IMR-90 (cell line): ENCODE measurements at regions not wholly inside any gene's neighbourhood (a gene's known extent, or its start where the extent isn't known, plus 50 kb on each side); places are given as distances from the start of the nearest gene placed in this dataset.

Experiments
- ATAC-seq: fragments of 200-7000 bp; cut with Tn5 transposase; 2 replicates; pipeline ENCODE4 v1.9.1; 2020; ENCODE audit warnings: low read depth, mild to moderate bottlenecking, moderate library complexity
- BruUV-seq: library from RNA; stranded (reverse); fragments of 400-500 nt; replicated peaks from 2 replicates; lab custom pipeline; 2021; lab: Mats Ljungman, UMichigan
- CTCF ChIA-PET: fragments of 300-600 bp; formaldehyde crosslinking; extraction: SDS; loops from one replicate; lab custom pipeline; 2021; ENCODE audit warnings: antibody characterized with exemption; lab: Yijun Ruan, JAX
- POLR2A ChIA-PET: fragments of 300-600 bp; sonication (Branson Sonifier 250); formaldehyde crosslinking; loops from one replicate; lab custom pipeline; 2022; ENCODE audit warnings: antibody characterized with exemption; ENCODE audit not compliant: unreplicated experiment; lab: Charles Lee
- DNase-seq: peaks from one replicate; pipeline ENCODE4 v3.0.0; 2013
- H2AFZ ChIP-seq: replicated peaks from 2 replicates; pipeline ENCODE3; 2013; ENCODE audit warnings: low read length, mild to moderate bottlenecking; ENCODE audit not compliant: poor library complexity
- H2AK5ac ChIP-seq: 2 replicates; pipeline ENCODE4 v1.6.1; 2013; ENCODE audit warnings: low read depth, low read length, inconsistent platforms
- H2AK9ac ChIP-seq: replicated peaks from 2 replicates; pipeline ENCODE3; 2013; ENCODE audit warnings: mild to moderate bottlenecking, low read depth, low read length, moderate library complexity; ENCODE audit not compliant: poor library complexity
- H2BK120ac ChIP-seq: 2 replicates; pipeline ENCODE4 v1.6.1; 2013; ENCODE audit warnings: low read depth, low read length, inconsistent platforms
- H2BK15ac ChIP-seq: 3 replicates; pipeline ENCODE4 v1.6.1; 2013; ENCODE audit warnings: low read depth, low read length, inconsistent platforms
- H2BK20ac ChIP-seq: 2 replicates; pipeline ENCODE4 v1.6.1; 2013; ENCODE audit warnings: low read depth, mild to moderate bottlenecking, inconsistent platforms, low read length, moderate library complexity
- H2BK5ac ChIP-seq: 2 replicates; pipeline ENCODE4 v1.6.1; 2013; ENCODE audit warnings: mild to moderate bottlenecking, low read depth, low read length, inconsistent platforms; ENCODE audit not compliant: poor library complexity, severe bottlenecking
- H3K14ac ChIP-seq: replicated peaks from 2 replicates; pipeline ENCODE4 v1.6.1; 2013; ENCODE audit warnings: low read depth, low read length, inconsistent platforms
- H3K18ac ChIP-seq: 2 replicates; pipeline ENCODE4 v1.6.1; 2013; ENCODE audit warnings: low read depth, low read length, control low read depth
- H3K23ac ChIP-seq: 2 replicates; pipeline ENCODE4 v1.6.1; 2013; ENCODE audit warnings: low read depth, low read length, inconsistent platforms
- H3K27ac ChIP-seq: 2 replicates; pipeline ENCODE4 v1.5.1; 2013; ENCODE audit warnings: mild to moderate bottlenecking, control low read depth, low read length; ENCODE audit not compliant: insufficient read depth
- H3K27me3 ChIP-seq: 2 replicates; pipeline ENCODE4 v1.6.1; 2013; ENCODE audit warnings: low read length; ENCODE audit not compliant: control insufficient read depth, insufficient read depth
- H3K36me3 ChIP-seq: 2 replicates; pipeline ENCODE4 v1.6.1; 2013; ENCODE audit warnings: low read length, mixed read lengths; ENCODE audit not compliant: control insufficient read depth, insufficient read depth
- H3K4ac ChIP-seq: 2 replicates; pipeline ENCODE4 v1.6.1; 2013; ENCODE audit warnings: low read depth, low read length, inconsistent platforms
- H3K4me1 ChIP-seq: 2 replicates; pipeline ENCODE4 v1.6.1; 2013; ENCODE audit warnings: low read length, mixed read lengths; ENCODE audit not compliant: control insufficient read depth, insufficient read depth
- H3K4me2 ChIP-seq: 2 replicates; pipeline ENCODE4 v1.6.1; 2013; ENCODE audit warnings: low read depth, mild to moderate bottlenecking, control low read depth, low read length, moderate library complexity
- H3K4me3 ChIP-seq: 2 replicates; pipeline ENCODE4 v1.5.1; 2013; ENCODE audit warnings: low read depth, mild to moderate bottlenecking, control low read depth, low read length, moderate library complexity; ENCODE audit not compliant: insufficient read depth
- H3K56ac ChIP-seq: 2 replicates; pipeline ENCODE4 v1.6.1; 2013; ENCODE audit warnings: low read length, inconsistent platforms; ENCODE audit not compliant: insufficient read depth; ENCODE audit errors: extremely low read depth
- H3K79me1 ChIP-seq, 2 experiments: 2 replicates each; pipeline ENCODE4 v1.6.1; 2013; ENCODE audit warnings: low read length in 2 of 2, inconsistent platforms in 1 of 2, low read depth in 1 of 2
- H3K9ac ChIP-seq: 2 replicates; pipeline ENCODE4 v1.6.1; 2013; ENCODE audit warnings: low read depth, low read length, control low read depth
- H3K9me1 ChIP-seq: 2 replicates; pipeline ENCODE4 v1.6.1; 2013; ENCODE audit warnings: low read length, inconsistent platforms; ENCODE audit not compliant: insufficient read depth
- H3K9me3 ChIP-seq: 2 replicates; pipeline ENCODE4 v1.6.1; 2013; ENCODE audit warnings: low read length; ENCODE audit not compliant: control insufficient read depth, insufficient read depth
- H4K20me1 ChIP-seq: 2 replicates; pipeline ENCODE4 v1.6.1; 2013; ENCODE audit warnings: low read length, inconsistent platforms; ENCODE audit not compliant: insufficient read depth
- H4K5ac ChIP-seq: 2 replicates; pipeline ENCODE4 v1.6.1; 2013; ENCODE audit warnings: mild to moderate bottlenecking, low read depth, low read length, control low read depth
- H4K8ac ChIP-seq, 2 experiments: 2 replicates each; pipeline ENCODE4 v1.6.1; 2013; ENCODE audit warnings: low read depth in 2 of 2, low read length in 2 of 2, control low read depth in 1 of 2, inconsistent platforms in 1 of 2
- H4K91ac ChIP-seq: 2 replicates; pipeline ENCODE4 v1.6.1; 2013; ENCODE audit warnings: low read depth, low read length, inconsistent platforms; ENCODE audit not compliant: insufficient read depth
- MAZ ChIP-seq: IDR thresholded peaks from 2 replicates; pipeline ENCODE4 v1.6.1; 2012; ENCODE audit warnings: low read depth, mild to moderate bottlenecking, low read length, improper control_type of control experiment, moderate library complexity, borderline replicate concordance
- POLR2A ChIP-seq: IDR thresholded peaks from 2 replicates; pipeline ENCODE4 v1.6.1; 2012; ENCODE audit warnings: mild to moderate bottlenecking, low read depth, low read length
- SMC3 ChIP-seq: fragments of 150-350 bp; IDR thresholded peaks from 2 replicates; pipeline ENCODE4 v1.6.1; 2016; ENCODE audit warnings: low read depth, mild to moderate bottlenecking, antibody characterized with exemption, low read length, moderate library complexity
- WGBS, 2 experiments: methylation state at CpG; one replicate each; pipeline versions ENCODE4 v1.1.5 to v1.1.7; 2013; ENCODE audit warnings: missing lambda C conversion rate in 2 of 2; ENCODE audit not compliant: insufficient read length in 1 of 2; ENCODE audit errors: extremely low coverage in 2 of 2; 5-methylcytosine and 5-hydroxymethylcytosine counted together
- dilution Hi-C: fragments of 300-500 bp; cut with HindIII; formaldehyde crosslinking; loops from one replicate; pipeline ENCODE4 v1.14.3; 2018; ENCODE audit warnings: low sequenced_read_pairs; ENCODE audit not compliant: unreplicated experiment
- in situ Hi-C: fragments of 300-500 bp; cut with MboI; formaldehyde crosslinking; loops from 3 replicates; pipeline ENCODE4 v1.14.3; 2019; ENCODE audit warnings: low sequenced_read_pairs, inconsistent platforms, mixed read lengths
- intact Hi-C: fragments of 100-400 bp; cut with micrococcal nuclease; formaldehyde crosslinking; loops from 2 replicates; pipeline ENCODE4 v1.10.0; 2022
- TF ChIP-seq, protein P1 (sequence below): fragments of 150-350 bp; IDR thresholded peaks from 2 replicates; pipeline ENCODE4 v1.6.1; 2017; ENCODE audit warnings: mild to moderate bottlenecking, antibody characterized with exemption, low read length, low read depth

DNA sequence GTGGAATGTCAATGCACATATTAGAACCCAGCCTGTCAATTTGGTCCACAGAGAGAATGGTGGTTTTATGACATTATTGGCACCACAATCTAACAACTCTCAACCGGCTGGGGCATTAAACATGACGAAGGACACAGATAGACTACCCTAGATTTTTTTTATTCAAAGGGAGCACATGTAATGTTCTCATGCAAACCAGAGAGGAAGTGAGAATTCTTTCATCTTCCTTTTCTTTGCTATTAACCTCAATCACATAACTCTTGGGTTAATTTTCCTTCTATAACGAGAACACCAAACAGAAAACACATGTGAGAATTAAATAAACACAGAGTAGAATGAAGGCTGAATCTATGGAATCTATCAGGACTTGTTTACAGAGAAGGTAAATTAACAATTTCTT lies 94.9 kb upstream of the TNC start:
- H4K91ac ChIP-seq: no peak overlapping the region; the same call in 1 of the 2 replicates
- BruUV-seq: no TSS peak
- H3K4me2 ChIP-seq: no peak overlapping the region
- DNase-seq (no peak), ATAC-seq (no peak)
- H3K4me3 ChIP-seq: no peak overlapping the region
- no peaks in the 10 kb centered on the region for H3K36me3 ChIP-seq
- H3K27me3 ChIP-seq: no peaks in the 10 kb centered on the region
- in situ Hi-C loops: no loop called here
- H3K9ac ChIP-seq: no peak overlapping the region
- no peak overlapping the region for H2AFZ ChIP-seq
- H2AK5ac ChIP-seq: no peak overlapping the region
- H3K9me1 ChIP-seq: peaks cover 2% of the 10 kb centered on the region; the same call in 1 of the 2 replicates
- no peak overlapping the region for H2AK9ac ChIP-seq
- H3K79me1 ChIP-seq: no peaks in the 10 kb centered on the region
- POLR2A ChIA-PET: no interaction called here
- H2BK15ac ChIP-seq: peak overlapping the region; percentile 30; the same call in 1 of the 3 replicates
- no peaks in the 10 kb centered on the region for H3K9me3 ChIP-seq
- peak overlapping the region; percentile 22; the same call in 1 of the 2 replicates for H3K4ac ChIP-seq
- no peak overlapping the region for H2BK5ac ChIP-seq
- CTCF ChIA-PET: no interaction called here
- H4K5ac ChIP-seq: peak overlapping the region; percentile 41; the same call in 1 of the 2 replicates
- H2BK20ac ChIP-seq: peak overlapping the region; percentile 33; the same call in 1 of the 2 replicates
- H3K14ac ChIP-seq: no peak overlapping the region
- peak overlapping the region in 1 of 2 experiments; percentile 35; a peak in 1 of 4 replicates for H4K8ac ChIP-seq
- peak overlapping the region; percentile 14 for H3K18ac ChIP-seq
- H2BK120ac ChIP-seq: peak overlapping the region; percentile 47; the same call in 1 of the 2 replicates
- H4K20me1 ChIP-seq: no peaks in the 10 kb centered on the region
- intact Hi-C loops: loop anchor here (5.0 kb wide), 1 partner anchor 196 kb away; no protein-coding TSS in a partner anchor
- H3K56ac ChIP-seq: no peak overlapping the region
- no peak overlapping the region for H3K23ac ChIP-seq
- dilution Hi-C loops: no loop called here
- TF ChIP-seq, protein P1, sequence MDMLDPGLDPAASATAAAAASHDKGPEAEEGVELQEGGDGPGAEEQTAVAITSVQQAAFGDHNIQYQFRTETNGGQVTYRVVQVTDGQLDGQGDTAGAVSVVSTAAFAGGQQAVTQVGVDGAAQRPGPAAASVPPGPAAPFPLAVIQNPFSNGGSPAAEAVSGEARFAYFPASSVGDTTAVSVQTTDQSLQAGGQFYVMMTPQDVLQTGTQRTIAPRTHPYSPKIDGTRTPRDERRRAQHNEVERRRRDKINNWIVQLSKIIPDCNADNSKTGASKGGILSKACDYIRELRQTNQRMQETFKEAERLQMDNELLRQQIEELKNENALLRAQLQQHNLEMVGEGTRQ: no peak
- TF ChIP-seq SMC3 (no peak), MAZ (no peak), POLR2A (no peak)
- peaks cover 16% of the 10 kb centered on the region for H3K4me1 ChIP-seq
- H3K27ac ChIP-seq: no peak overlapping the region
- WGBS, 2 experiments: no CpG with 5 or more reads among the region's 3 CpGs
